NCI-H345 treated with DMSO at 0.1 percent for 48 hours (cell line): ENCODE measurements at regions not wholly inside any gene's neighbourhood (a gene's known extent, or its start where the extent isn't known, plus 50 kb on each side); places are given as distances from the start of the nearest gene placed in this dataset.

Experiments
- DNase-seq: peaks from one replicate; lab custom pipeline; 2025; ENCODE audit not compliant: unreplicated experiment; lab: John Stamatoyannopoulos, UW

GRCh38 chr7:15867441-15867840 is 181.0 kb upstream of the MEOX2 start:
- DNase-seq = no peak

GRCh38 chr7:15866753-15867152 is 180.3 kb upstream of the MEOX2 start:
- DNase-seq = no peak

- no peak for DNase-seq
Measured at GRCh38 chr7:15864626-15864991, 178.1 kb upstream of the MEOX2 start.

- no peak for DNase-seq
Measured at GRCh38 chr7:15863951-15864625, 177.6 kb upstream of the MEOX2 start.

- no peak for DNase-seq
Measured at GRCh38 chr7:15862781-15863165, 176.3 kb upstream of the MEOX2 start.

GRCh38 chr7:15862016-15862780 is 175.7 kb upstream of the MEOX2 start:
- DNase-seq = no peak

- no peak for DNase-seq
Measured at GRCh38 chr7:15860264-15860949, 173.9 kb upstream of the MEOX2 start.

- DNase-seq = no peak
Measured at GRCh38 chr7:15857026-15857425, 170.5 kb upstream of the MEOX2 start.

GRCh38 chr7:15856311-15856710 is 169.8 kb upstream of the MEOX2 start:
- no peak for DNase-seq

- no peak for DNase-seq
Measured at GRCh38 chr7:15855525-15856109, 169.1 kb upstream of the MEOX2 start.

- DNase-seq = no peak
Measured at GRCh38 chr7:15854841-15855524, 168.5 kb upstream of the MEOX2 start.

- DNase-seq = no peak
Measured at GRCh38 chr7:15853832-15854470, 167.5 kb upstream of the MEOX2 start.

GRCh38 chr7:15851201-15851600 is 164.7 kb upstream of the MEOX2 start:
- no peak for DNase-seq

- no peak for DNase-seq
Measured at GRCh38 chr7:15848901-15849300, 162.4 kb upstream of the MEOX2 start.

- no peak for DNase-seq
Measured at GRCh38 chr7:15848362-15848761, 161.9 kb upstream of the MEOX2 start.

- no peak for DNase-seq
Measured at GRCh38 chr7:15845868-15846267, 159.4 kb upstream of the MEOX2 start.

GRCh38 chr7:15845461-15845860 is 159.0 kb upstream of the MEOX2 start:
- DNase-seq = peak; percentile 10

GRCh38 chr7:15839416-15840100 is 153.1 kb upstream of the MEOX2 start:
- no peak for DNase-seq

GRCh38 chr7:15838265-15838664 is 151.8 kb upstream of the MEOX2 start:
- no peak for DNase-seq

GRCh38 chr7:15837306-15837950 is 150.9 kb upstream of the MEOX2 start:
- no peak for DNase-seq
